HG03025 (cell line): ENCODE measurements at regions not wholly inside any gene's neighbourhood (a gene's known extent, or its start where the extent isn't known, plus 50 kb on each side); places are given as distances from the start of the nearest gene placed in this dataset.

Experiments
- ATAC-seq: cut with Tn5 transposase; IDR thresholded peaks from one replicate; pipeline ENCODE4 v1.9.1; 2021; ENCODE audit warnings: mild to moderate bottlenecking, moderate library complexity; ENCODE audit not compliant: unreplicated experiment, low FRiP score

GRCh38 chr16:62545039-62545438 is 508.8 kb upstream of the CDH8 start:
- ATAC-seq: no peak

- no peak for ATAC-seq
Measured at GRCh38 chr16:62543516-62543915, 507.3 kb upstream of the CDH8 start.

GRCh38 chr16:62539657-62540056 is 503.4 kb upstream of the CDH8 start:
- no peak for ATAC-seq

- ATAC-seq: no peak
Measured at GRCh38 chr16:62530426-62530825, 494.2 kb upstream of the CDH8 start.

GRCh38 chr16:62516001-62516400 is 479.8 kb upstream of the CDH8 start:
- no peak for ATAC-seq

GRCh38 chr16:62503073-62503472 is 466.8 kb upstream of the CDH8 start:
- no peak for ATAC-seq

- ATAC-seq: no peak
Measured at GRCh38 chr16:62478903-62479458, 442.7 kb upstream of the CDH8 start.

GRCh38 chr16:62477796-62478195 is 441.6 kb upstream of the CDH8 start:
- ATAC-seq: no peak

GRCh38 chr16:62475573-62475972 is 439.3 kb upstream of the CDH8 start:
- ATAC-seq: no peak

- no peak for ATAC-seq
Measured at GRCh38 chr16:62462971-62463370, 426.7 kb upstream of the CDH8 start.

GRCh38 chr16:62450291-62450690 is 414.1 kb upstream of the CDH8 start:
- no peak for ATAC-seq

- no peak for ATAC-seq
Measured at GRCh38 chr16:62445909-62446308, 409.7 kb upstream of the CDH8 start.

GRCh38 chr16:62424206-62424605 is 388.0 kb upstream of the CDH8 start:
- no peak for ATAC-seq

GRCh38 chr16:62408760-62409159 is 372.5 kb upstream of the CDH8 start:
- no peak for ATAC-seq

- ATAC-seq: no peak
Measured at GRCh38 chr16:62406387-62406786, 370.1 kb upstream of the CDH8 start.

GRCh38 chr16:62404842-62405611 is 368.8 kb upstream of the CDH8 start:
- ATAC-seq: no peak

- ATAC-seq: no peak
Measured at GRCh38 chr16:62392698-62393097, 356.5 kb upstream of the CDH8 start.

GRCh38 chr16:62391940-62392339 is 355.7 kb upstream of the CDH8 start:
- no peak for ATAC-seq

- ATAC-seq: no peak
Measured at GRCh38 chr16:62391134-62391533, 354.9 kb upstream of the CDH8 start.

GRCh38 chr16:62390214-62390613 is 354.0 kb upstream of the CDH8 start:
- ATAC-seq: no peak

GRCh38 chr16:62386411-62386810 is 350.2 kb upstream of the CDH8 start:
- ATAC-seq: no peak

- no peak for ATAC-seq
Measured at GRCh38 chr16:62383941-62384340, 347.7 kb upstream of the CDH8 start.
